Common myeloid progenitor, CD34-positive (primary cell): ENCODE measurements at regions not wholly inside any gene's neighbourhood (a gene's known extent, or its start where the extent isn't known, plus 50 kb on each side); places are given as distances from the start of the nearest gene placed in this dataset.

Source experiments
- CTCF ChIA-PET: fragments of 350-600 bp; sonication (Branson Sonifier 250); formaldehyde crosslinking; loops from one replicate; lab custom pipeline; 2021; ENCODE audit warnings: antibody characterized with exemption; lab: Charles Lee
- POLR2A ChIA-PET: fragments of 350-600 bp; sonication (Branson Sonifier 250); formaldehyde crosslinking; loops from one replicate; lab custom pipeline; 2021; ENCODE audit warnings: antibody characterized with exemption; lab: Charles Lee
- DNase-seq, 3 donors: peaks; one replicate each; pipeline versions ENCODE4 v3.0.0 to v3.0.0-alpha.2; 2013
- H3K27ac ChIP-seq, 2 experiments: 1 replicate in 1 of 2; 2 replicates in 1 of 2; pipeline ENCODE4 v1.7.0; 2013; ENCODE audit warnings: inconsistent platforms in 2 of 2, low read length in 2 of 2, mild to moderate bottlenecking in 2 of 2, low read depth in 1 of 2, moderate library complexity in 1 of 2; ENCODE audit not compliant: severe bottlenecking in 2 of 2, insufficient read depth in 1 of 2, poor library complexity in 1 of 2
- H3K27me3 ChIP-seq, 5 experiments: replicated peaks in 2 of 5; 1 replicate in 3 of 5; 2 replicates in 2 of 5; pipeline versions ENCODE4 v1.6.1 to v1.7.0; 2013; ENCODE audit warnings: low read length in 4 of 5, mild to moderate bottlenecking in 2 of 5, moderate library complexity in 2 of 5, inconsistent platforms in 1 of 5; ENCODE audit not compliant: insufficient read depth in 5 of 5, control insufficient read depth in 4 of 5
- H3K36me3 ChIP-seq, 4 experiments: 1 replicate in 2 of 4; 2 replicates in 2 of 4; pipeline versions ENCODE4 v1.6.1 to v1.7.0; 2013; ENCODE audit warnings: low read length in 3 of 4, control low read depth in 1 of 4, mild to moderate bottlenecking in 1 of 4; ENCODE audit not compliant: control insufficient read depth in 4 of 4, insufficient read depth in 4 of 4
- H3K4me1 ChIP-seq, 4 experiments: 1 replicate in 3 of 4; 2 replicates in 1 of 4; pipeline versions ENCODE4 v1.6.1 to v1.7.1; 2013; ENCODE audit warnings: low read length in 3 of 4, mild to moderate bottlenecking in 3 of 4, control low read depth in 1 of 4, inconsistent platforms in 1 of 4, moderate library complexity in 1 of 4; ENCODE audit not compliant: control insufficient read depth in 4 of 4, insufficient read depth in 4 of 4; ENCODE audit errors: control extremely low read depth in 1 of 4
- H3K4me3 ChIP-seq, 7 experiments: 1 replicate in 4 of 7; 2 replicates in 3 of 7; pipeline versions ENCODE4 v1.5.1 to v1.7.0; 2013; ENCODE audit warnings: mild to moderate bottlenecking in 7 of 7, low read length in 6 of 7, moderate library complexity in 6 of 7, inconsistent platforms in 2 of 7, low read depth in 2 of 7, control low read depth in 1 of 7; ENCODE audit not compliant: insufficient read depth in 4 of 7, control insufficient read depth in 1 of 7; ENCODE audit errors: extremely low read depth in 1 of 7
- H3K9me3 ChIP-seq, 5 experiments: 1 replicate in 4 of 5; 2 replicates in 1 of 5; pipeline versions ENCODE4 v1.6.1 to v1.7.1; 2013; ENCODE audit warnings: low read length in 4 of 5, mild to moderate bottlenecking in 2 of 5, inconsistent platforms in 1 of 5, low read depth in 1 of 5, moderate library complexity in 1 of 5; ENCODE audit not compliant: control insufficient read depth in 4 of 5, insufficient read depth in 2 of 5; ENCODE audit errors: control extremely low read depth in 1 of 5
- WGBS: methylation state at CpG from one replicate; pipeline ENCODE4 v1.1.5; 2013; ENCODE audit not compliant: insufficient coverage; 5-methylcytosine and 5-hydroxymethylcytosine counted together

- H3K9me3 ChIP-seq: peaks cover 0 to 30% (median 11%) of the 10 kb centered on the region in 5 experiments
- H3K4me1 ChIP-seq: no peaks in the 10 kb centered on the region
- CTCF ChIA-PET: interaction anchor here (1.4 kb wide), 1 partner anchor 12 kb away, joined by 5 read pairs; no protein-coding TSS in a partner anchor
- no peak overlapping the region for H3K27ac ChIP-seq
- no peaks in the 10 kb centered on the region for H3K27me3 ChIP-seq
- no peak for DNase-seq
- no peaks in the 10 kb centered on the region for H3K36me3 ChIP-seq
- H3K4me3 ChIP-seq: no peak overlapping the region
- WGBS: no CpG with 5 or more reads among the region's 1 CpG
- POLR2A ChIA-PET: no interaction called here
Measured at GRCh38 chr12:116473416-116473815, 85.8 kb upstream of the MAP1LC3B2 start.

DNA sequence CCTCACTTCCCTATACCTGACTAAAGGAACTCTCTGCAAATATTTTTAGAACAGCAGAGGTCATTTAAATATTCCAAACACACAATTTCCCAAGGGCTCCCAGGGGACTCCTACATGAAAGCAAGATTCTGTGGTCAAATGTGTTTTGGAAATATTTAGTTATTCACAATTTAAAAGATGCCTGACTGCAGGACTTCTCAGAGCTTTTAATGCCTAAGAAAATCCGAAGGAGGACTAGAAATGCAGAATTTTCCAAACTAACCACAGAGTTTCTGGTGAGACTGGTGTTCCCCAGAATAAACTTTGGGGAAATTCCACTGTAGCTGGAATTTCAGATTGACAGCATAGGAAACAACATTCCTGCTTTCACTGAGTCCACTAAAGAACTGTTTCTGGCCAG, 84.8 kb upstream of the MAP1LC3B2 start:
- CTCF ChIA-PET: no interaction called here

DNA sequence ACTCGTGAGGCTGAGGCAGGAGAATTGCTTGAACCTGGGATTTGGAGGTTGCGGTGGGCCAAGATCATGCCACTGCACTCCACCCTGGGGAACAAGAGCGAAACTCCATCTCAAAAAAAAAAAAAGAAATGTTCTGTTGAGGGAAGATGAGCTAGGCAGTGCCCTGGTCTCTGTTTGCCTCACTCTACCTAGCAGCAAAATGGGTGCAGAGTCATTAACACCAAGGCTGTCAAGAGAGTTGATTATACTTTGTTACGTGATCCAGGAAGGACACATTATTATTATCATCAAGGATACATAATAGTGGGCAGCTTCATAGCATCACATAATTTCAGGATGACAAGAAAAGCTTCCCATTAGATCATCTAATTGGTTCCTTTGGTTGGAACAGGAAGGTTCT, 84.3 kb upstream of the MAP1LC3B2 start:
- H3K4me1 ChIP-seq: no peaks in the 10 kb centered on the region
- WGBS: 100% methylated on average over 2 of the region's 4 CpGs
- H3K27ac ChIP-seq: no peak overlapping the region
- no peaks in the 10 kb centered on the region for H3K36me3 ChIP-seq
- ChIA-PET POLR2A (interaction anchor here (0.6 kb wide), 1 partner anchor 88 kb away, joined by 4 read pairs; no protein-coding TSS in a partner anchor), CTCF (interaction anchor here (0.8 kb wide), 1 partner anchor 223 kb away, joined by 3 read pairs; no protein-coding TSS in a partner anchor)
- H3K4me3 ChIP-seq: no peak overlapping the region
- H3K27me3 ChIP-seq: no peaks in the 10 kb centered on the region
- DNase-seq: no peak
- peaks cover 0 to 31% (median 13%) of the 10 kb centered on the region in 5 experiments for H3K9me3 ChIP-seq

More for the DNA sequence above, 84.8 kb upstream of the MAP1LC3B2 start:
- Histone ChIP-seq H3K4me1 (no peaks in the 10 kb centered on the region), H3K4me3 (no peak overlapping the region), H3K9me3 (peaks cover 0 to 31% (median 13%) of the 10 kb centered on the region in 5 experiments), H3K27me3 (no peaks in the 10 kb centered on the region), H3K36me3 (no peaks in the 10 kb centered on the region), H3K27ac (no peak overlapping the region)
- WGBS: 100% methylated on average over 1 of the region's 1 CpG
- no peak for DNase-seq
- POLR2A ChIA-PET: interaction anchor here (0.6 kb wide), 1 partner anchor 87 kb away, joined by 4 read pairs; no protein-coding TSS in a partner anchor

GRCh38 chr12:116476227-116476822, 82.9 kb upstream of the MAP1LC3B2 start:
- CTCF ChIA-PET: no interaction called here
- WGBS: 97% methylated on average over 7 of the region's 7 CpGs

DNA sequence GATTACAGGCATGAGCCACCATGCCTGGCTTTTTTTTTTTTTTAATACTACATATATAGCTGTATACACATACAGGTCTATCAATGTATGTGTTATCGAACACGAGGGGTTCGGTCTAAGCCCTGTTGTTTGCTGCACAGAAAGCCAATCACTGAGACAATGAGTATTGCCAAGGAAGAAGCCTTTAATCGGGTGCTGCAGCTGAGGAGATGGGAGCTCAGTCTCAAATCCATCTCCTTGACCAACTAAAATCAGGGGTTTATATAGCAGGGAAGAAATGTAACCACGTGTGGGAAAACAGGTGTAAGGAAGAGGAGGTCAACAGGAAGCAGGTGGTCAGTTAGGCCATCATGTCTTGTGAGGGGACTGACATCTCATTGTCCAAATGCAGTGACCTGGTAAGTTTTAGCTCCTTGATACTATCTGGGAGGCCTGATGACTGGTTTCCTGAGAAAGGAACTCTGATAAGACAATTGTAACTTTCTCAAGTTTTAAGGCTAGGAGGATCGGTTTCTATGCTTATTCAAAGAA, 80.9 kb upstream of the MAP1LC3B2 start:
- WGBS: 86% methylated on average over 4 of the region's 6 CpGs
- no peak for DNase-seq
- no peaks in the 10 kb centered on the region for H3K36me3 ChIP-seq
- no peaks in the 10 kb centered on the region for H3K27me3 ChIP-seq
- no peak overlapping the region for H3K4me3 ChIP-seq
- ChIA-PET CTCF (no interaction called here), POLR2A (no interaction called here)
- H3K9me3 ChIP-seq: peaks cover 0 to 29% (median 12%) of the 10 kb centered on the region in 5 experiments
- H3K27ac ChIP-seq: no peak overlapping the region
- H3K4me1 ChIP-seq: no peaks in the 10 kb centered on the region

More at GRCh38 chr12:116476227-116476822, 82.9 kb upstream of the MAP1LC3B2 start:
- Histone ChIP-seq H3K4me1 (no peaks in the 10 kb centered on the region), H3K9me3 (peaks cover 0 to 31% (median 13%) of the 10 kb centered on the region in 5 experiments), H3K36me3 (no peaks in the 10 kb centered on the region), H3K27ac (no peak overlapping the region), H3K27me3 (no peaks in the 10 kb centered on the region), H3K4me3 (no peak overlapping the region)
- no peak for DNase-seq
- POLR2A ChIA-PET: no interaction called here

DNA sequence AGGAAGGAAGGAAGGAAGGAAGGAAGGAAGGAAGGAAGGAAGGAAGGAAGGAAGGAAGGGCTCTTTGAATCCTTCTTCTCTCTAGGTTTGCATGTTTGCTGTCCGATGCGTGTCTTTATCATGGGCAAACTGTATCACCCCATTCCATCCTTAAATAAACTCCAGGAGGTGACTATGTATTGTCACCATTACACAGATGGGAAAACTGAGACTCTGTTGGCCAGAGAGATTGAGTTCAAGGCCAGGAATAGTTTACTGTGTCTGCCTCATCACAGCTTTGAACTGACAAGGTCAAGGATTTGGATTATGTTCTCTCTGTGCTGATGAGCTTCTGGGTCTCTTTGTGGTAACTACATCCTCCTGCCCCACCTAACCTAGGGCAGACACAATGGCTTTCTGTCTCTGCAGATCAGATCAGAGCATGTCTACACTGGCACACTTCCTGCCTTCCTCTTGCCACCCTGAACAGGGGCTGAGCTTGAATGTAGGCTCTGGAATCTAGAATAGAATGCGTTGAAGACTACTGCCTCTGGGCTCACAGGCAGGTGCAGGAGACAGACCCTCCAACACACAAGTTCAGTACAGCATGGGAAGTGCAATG, 78.9 kb upstream of the MAP1LC3B2 start:
- Histone ChIP-seq H3K27me3 (no peaks in the 10 kb centered on the region), H3K4me1 (no peaks in the 10 kb centered on the region), H3K4me3 (no peak overlapping the region), H3K36me3 (no peaks in the 10 kb centered on the region), H3K9me3 (peaks cover 0 to 23% (median 11%) of the 10 kb centered on the region in 5 experiments), H3K27ac (no peak overlapping the region)
- POLR2A ChIA-PET: interaction anchor here (0.6 kb wide), 1 partner anchor 17 kb away, joined by 3 read pairs; no protein-coding TSS in a partner anchor
- DNase-seq: peak in 2 of 3 donors; percentile 43 to 54
- WGBS: 83% methylated on average over 1 of the region's 3 CpGs
- CTCF ChIA-PET: interaction anchor here (0.9 to 1.3 kb wide), 2 partner anchors 13 kb away, joined by 3 read pairs; no protein-coding TSS in a partner anchor

GRCh38 chr12:116481726-116482125, 77.5 kb upstream of the MAP1LC3B2 start:
- H3K9me3 ChIP-seq: peaks cover 0 to 10% (median 6%) of the 10 kb centered on the region in 5 experiments
- H3K27me3 ChIP-seq: no peaks in the 10 kb centered on the region
- ChIA-PET CTCF (no interaction called here), POLR2A (interaction anchor here (0.6 kb wide), 1 partner anchor 56 kb away, joined by 3 read pairs; no protein-coding TSS in a partner anchor)
- H3K4me3 ChIP-seq: no peak overlapping the region
- DNase-seq: no peak
- H3K27ac ChIP-seq: no peak overlapping the region
- H3K4me1 ChIP-seq: no peaks in the 10 kb centered on the region
- no peaks in the 10 kb centered on the region for H3K36me3 ChIP-seq
- 71% methylated on average over 6 of the region's 9 CpGs for WGBS
